Gastroesophageal sphincter (tissue), 4 donors: ENCODE measurements at regions not wholly inside any gene's neighbourhood (a gene's known extent, or its start where the extent isn't known, plus 50 kb on each side); places are given as distances from the start of the nearest gene placed in this dataset.
"Not testable (repeated sequence)": the region's sequence is repeated elsewhere in the genome, so short reads cannot be mapped to it uniquely, and the experiment has no call there.

Experiments used
- ATAC-seq: fragments of 150-250 bp; one replicate; pipeline ENCODE4 v1.9.1; 2016; ENCODE audit warnings: mild to moderate bottlenecking, moderate library complexity
- H3K27ac ChIP-seq, 4 donors: fragments of 200-600 bp; sonication (generic) in 3 of 4; 1 replicate in 3 of 4; 2 replicates in 1 of 4; pipeline ENCODE4 v1.5.1; 2016 to 2019
- H3K27me3 ChIP-seq: fragments of 200-600 bp; sonication (generic); one replicate; pipeline ENCODE4 v1.5.1; 2019
- H3K36me3 ChIP-seq, 2 donors: fragments of 200-600 bp; sonication (generic); one replicate each; pipeline ENCODE4 v1.5.1; 2019; ENCODE audit warnings: control low read depth in 1 of 2
- H3K4me1 ChIP-seq, 3 donors: fragments of 200-600 bp; sonication (generic); 1 replicate in 2 of 3; 2 replicates in 1 of 3; pipeline ENCODE4 v1.5.1; 2016 to 2019; ENCODE audit warnings: control low read depth in 2 of 3
- H3K4me3 ChIP-seq, 2 donors: fragments of 200-600 bp; sonication (generic); one replicate each; pipeline ENCODE4 v1.5.1; 2019; ENCODE audit warnings: mild to moderate bottlenecking in 1 of 2, moderate library complexity in 1 of 2
- H3K9me3 ChIP-seq, 3 donors: fragments of 200-600 bp; sonication (generic); one replicate each; pipeline ENCODE4 v1.5.1; 2017 to 2019; ENCODE audit warnings: control low read depth in 2 of 3
- CTCF ChIP-seq, 4 experiments: fragments of 200-600 bp in 2 of 4; fragments of 450-650 bp in 2 of 4; sonication (generic) in 1 of 4; IDR thresholded peaks; one replicate each; pipeline ENCODE4 v1.5.1; 2017 to 2019; ENCODE audit warnings: antibody characterized with exemption in 4 of 4, mild to moderate bottlenecking in 2 of 4, moderate library complexity in 2 of 4
- EP300 ChIP-seq: sonication (generic); formaldehyde crosslinking; IDR thresholded peaks from one replicate; pipeline ENCODE4 v1.6.1; 2017; ENCODE audit warnings: antibody characterized with exemption, mild to moderate bottlenecking
- POLR2A ChIP-seq, 2 donors: fragments of 450-650 bp; IDR thresholded peaks; one replicate each; pipeline ENCODE4 v1.6.1; 2017; ENCODE audit warnings: antibody characterized with exemption in 2 of 2, mild to moderate bottlenecking in 2 of 2, moderate library complexity in 1 of 2
- POLR2AphosphoS5 ChIP-seq: sonication (generic); formaldehyde crosslinking; IDR thresholded peaks from one replicate; pipeline ENCODE4 v1.6.1; 2017; ENCODE audit warnings: antibody characterized with exemption
- WGBS, 2 donors: methylation state at CpG; one replicate each; pipeline ENCODE4 v1.1.5; 2018; ENCODE audit warnings: low coverage in 1 of 2; 5-methylcytosine and 5-hydroxymethylcytosine counted together

- no peak overlapping the region for H3K27ac ChIP-seq
- ATAC-seq = no peak
- H3K36me3 ChIP-seq = no peaks in the 10 kb centered on the region
- peaks cover 9% of the 10 kb centered on the region for H3K27me3 ChIP-seq
- TF ChIP-seq EP300 (no peak), POLR2A (IDR thresholded peaks at IDR 0.05) (no peak), POLR2AphosphoS5 (no peak), CTCF (IDR thresholded peaks at IDR 0.05) (no peak)
- no peaks in the 10 kb centered on the region for H3K4me1 ChIP-seq
- peaks cover 0 to 19% (median 0%) of the 10 kb centered on the region in 3 donors for H3K9me3 ChIP-seq
- no peak overlapping the region for H3K4me3 ChIP-seq
Observed at GRCh38 chr1:181971424-181971823, 90.1 kb downstream of the ZNF648 start.

- ATAC-seq = no peak
- WGBS, 2 donors = no CpG with 5 or more reads among the region's 2 CpGs
Observed at GRCh38 chr1:181969902-181970301, 91.6 kb downstream of the ZNF648 start.

GRCh38 chr1:181954696-181955095 lies 106.8 kb downstream of the ZNF648 start:
- H3K27ac ChIP-seq, H3K4me3 ChIP-seq, H3K27me3 ChIP-seq, H3K36me3 ChIP-seq, ATAC-seq, H3K4me1 ChIP-seq: not testable (repeated sequence)
- no CpG with 5 or more reads among the region's 11 CpGs for whole genome bisulfite sequencing, 2 donors
- H3K9me3 ChIP-seq = peaks cover 0 to 45% (median 0%) of the 10 kb centered on the region in 3 donors

More at GRCh38 chr1:181969902-181970301, 91.6 kb downstream of the ZNF648 start:
- H3K4me3 ChIP-seq = no peak overlapping the region
- H3K36me3 ChIP-seq = no peaks in the 10 kb centered on the region
- H3K9me3 ChIP-seq = peaks cover 0 to 4% (median 0%) of the 10 kb centered on the region in 3 donors
- TF ChIP-seq CTCF (IDR thresholded peaks at IDR 0.05) (no peak), EP300 (no peak), POLR2AphosphoS5 (no peak), POLR2A (IDR thresholded peaks at IDR 0.05) (no peak)
- peaks cover 4% of the 10 kb centered on the region for H3K27me3 ChIP-seq
- H3K4me1 ChIP-seq = no peaks in the 10 kb centered on the region
- no peak overlapping the region for H3K27ac ChIP-seq

GRCh38 chr1:181954178-181954577 lies 107.3 kb downstream of the ZNF648 start:
- H3K4me1 ChIP-seq, H3K4me3 ChIP-seq, H3K27ac ChIP-seq, H3K36me3 ChIP-seq, ATAC-seq, H3K27me3 ChIP-seq: not testable (repeated sequence)
- peaks cover 0 to 40% (median 0%) of the 10 kb centered on the region in 3 donors for H3K9me3 ChIP-seq
- WGBS, 2 donors = 86 to 87% methylated on average over 3 to 6 of the region's 7 CpGs

GRCh38 chr1:181953596-181953995 lies 107.9 kb downstream of the ZNF648 start:
- Histone ChIP-seq H3K36me3 (no peaks in the 10 kb centered on the region), H3K9me3 (peaks cover 0 to 34% (median 0%) of the 10 kb centered on the region in 3 donors), H3K4me1 (no peaks in the 10 kb centered on the region), H3K27ac (no peak overlapping the region), H3K4me3 (no peak overlapping the region), H3K27me3 (no peaks in the 10 kb centered on the region)
- 86 to 100% methylated on average over 3 of the region's 3 CpGs for WGBS, 2 donors
- no peak for ATAC-seq
- TF ChIP-seq CTCF (IDR thresholded peaks at IDR 0.05) (no peak), POLR2A (IDR thresholded peaks at IDR 0.05) (no peak), POLR2AphosphoS5 (no peak), EP300 (no peak)

GRCh38 chr1:181951213-181951612 lies 110.3 kb downstream of the ZNF648 start:
- TF ChIP-seq EP300 = no peak
- no peak for TF ChIP-seq POLR2A (IDR thresholded peaks at IDR 0.05)
- no peak for TF ChIP-seq POLR2AphosphoS5
- TF ChIP-seq CTCF (IDR thresholded peaks at IDR 0.05) = no peak
- ATAC-seq = no peak
- H3K4me1 ChIP-seq = no peaks in the 10 kb centered on the region
- H3K4me3 ChIP-seq = no peak overlapping the region
- no peak overlapping the region for H3K27ac ChIP-seq
- no peaks in the 10 kb centered on the region for H3K27me3 ChIP-seq
- H3K36me3 ChIP-seq = no peaks in the 10 kb centered on the region
- WGBS, 2 donors = 78 to 88% methylated on average over 1 to 4 of the region's 4 CpGs
- H3K9me3 ChIP-seq = peaks cover 0 to 13% (median 0%) of the 10 kb centered on the region in 3 donors
